ENCODE measurements at regions not wholly inside any gene's neighbourhood (a gene's known extent, or its start where the extent isn't known, plus 50 kb on each side); places are given as distances from the start of the nearest gene placed in this dataset.

DNA sequence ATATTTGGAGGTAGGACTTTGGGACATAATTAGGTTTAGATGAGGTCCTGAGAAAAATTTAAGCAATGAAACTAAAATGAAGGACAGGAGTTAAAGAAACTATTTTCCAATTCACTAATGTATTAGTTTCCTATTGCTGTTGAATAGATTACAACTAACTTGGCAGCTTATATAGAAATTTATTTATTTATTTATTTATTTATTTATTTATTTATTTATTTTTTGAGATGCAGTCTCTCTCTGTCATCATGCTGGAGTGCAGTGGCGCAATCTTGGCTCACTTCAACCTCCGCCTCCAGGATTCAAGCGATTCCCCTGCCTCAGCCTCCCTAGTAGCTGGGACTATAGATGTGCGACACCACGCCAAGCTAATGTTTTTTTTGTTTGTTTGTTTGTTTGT is 182.4 kb upstream of the ADCY2 start:
- Histone ChIP-seq H3K27me3 (no peaks in the 10 kb centered on the region), H3K4me3 (no peak overlapping the region), H3K27ac (no peak overlapping the region), H3K36me3 (ENCODE audit: low read depth, missing control alignments) (no peaks in the 10 kb centered on the region), H3K9me3 (no peaks in the 10 kb centered on the region), H3K4me1 (no peaks in the 10 kb centered on the region)
- WGBS, 2 donors, result 85 to 91% methylated on average over 5 of the region's 5 CpGs
- no peak for TF ChIP-seq POLR2A (IDR thresholded peaks at IDR 0.05)
- TF ChIP-seq, protein P1, sequence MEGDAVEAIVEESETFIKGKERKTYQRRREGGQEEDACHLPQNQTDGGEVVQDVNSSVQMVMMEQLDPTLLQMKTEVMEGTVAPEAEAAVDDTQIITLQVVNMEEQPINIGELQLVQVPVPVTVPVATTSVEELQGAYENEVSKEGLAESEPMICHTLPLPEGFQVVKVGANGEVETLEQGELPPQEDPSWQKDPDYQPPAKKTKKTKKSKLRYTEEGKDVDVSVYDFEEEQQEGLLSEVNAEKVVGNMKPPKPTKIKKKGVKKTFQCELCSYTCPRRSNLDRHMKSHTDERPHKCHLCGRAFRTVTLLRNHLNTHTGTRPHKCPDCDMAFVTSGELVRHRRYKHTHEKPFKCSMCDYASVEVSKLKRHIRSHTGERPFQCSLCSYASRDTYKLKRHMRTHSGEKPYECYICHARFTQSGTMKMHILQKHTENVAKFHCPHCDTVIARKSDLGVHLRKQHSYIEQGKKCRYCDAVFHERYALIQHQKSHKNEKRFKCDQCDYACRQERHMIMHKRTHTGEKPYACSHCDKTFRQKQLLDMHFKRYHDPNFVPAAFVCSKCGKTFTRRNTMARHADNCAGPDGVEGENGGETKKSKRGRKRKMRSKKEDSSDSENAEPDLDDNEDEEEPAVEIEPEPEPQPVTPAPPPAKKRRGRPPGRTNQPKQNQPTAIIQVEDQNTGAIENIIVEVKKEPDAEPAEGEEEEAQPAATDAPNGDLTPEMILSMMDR (IDR thresholded peaks at IDR 0.05), result no peak
- no peak for DNase-seq
- intact Hi-C loops (cut with DNase I; ENCODE audit: low total_unique reads), result no loop called here

DNA sequence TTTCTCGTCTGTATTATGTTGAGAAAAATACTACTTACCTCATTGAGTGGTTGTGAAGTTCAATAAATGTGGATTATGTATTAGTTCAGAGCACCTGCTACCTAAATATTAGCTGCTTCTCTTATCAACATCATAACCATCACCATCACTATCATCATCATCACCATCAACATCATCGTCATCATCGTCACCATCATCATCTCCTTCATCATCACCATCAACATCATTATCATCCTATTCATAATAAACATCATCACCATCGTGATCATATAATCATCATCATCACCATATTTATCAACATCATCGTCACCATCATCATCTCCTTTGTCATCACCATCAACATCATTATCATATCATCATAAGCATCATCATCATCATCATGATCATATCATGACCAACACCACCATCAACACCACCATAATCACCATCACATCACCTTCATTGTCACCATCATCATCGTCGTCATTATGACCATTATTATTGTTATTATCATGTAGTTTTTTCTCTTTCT is 181.0 kb upstream of the ADCY2 start:
- Histone ChIP-seq H3K4me3 (no peak overlapping the region), H3K4me1 (no peaks in the 10 kb centered on the region), H3K27me3 (no peaks in the 10 kb centered on the region), H3K36me3 (ENCODE audit: low read depth, missing control alignments) (no peaks in the 10 kb centered on the region), H3K9me3 (no peaks in the 10 kb centered on the region), H3K27ac (no peak overlapping the region)
- TF ChIP-seq, protein P1 (IDR thresholded peaks at IDR 0.05), result no peak
- no peak for TF ChIP-seq POLR2A (IDR thresholded peaks at IDR 0.05)
- DNase-seq, result no peak
- intact Hi-C loops (cut with DNase I; ENCODE audit: low total_unique reads), result no loop called here
- 79% methylated on average over 7 of the region's 7 CpGs for WGBS, 2 donors

DNA sequence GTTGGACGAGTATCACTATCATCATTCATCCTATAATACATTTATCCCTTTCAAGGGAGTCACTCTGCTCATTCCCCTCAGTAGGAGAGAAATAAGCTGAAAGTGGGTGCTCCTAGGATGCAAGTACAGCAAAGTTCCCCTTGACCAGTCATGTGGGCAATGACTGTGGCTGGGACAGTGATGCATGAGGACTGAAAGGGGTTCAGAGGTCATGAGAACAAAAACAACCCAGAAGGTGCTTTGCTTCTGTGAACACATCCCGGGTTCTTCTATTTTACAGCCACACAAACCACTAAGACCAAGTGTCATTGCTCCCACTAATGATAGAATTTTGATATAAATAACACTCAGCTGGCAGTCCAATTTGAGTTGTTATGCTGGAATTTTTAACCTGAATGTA is 177.8 kb upstream of the ADCY2 start:
- TF ChIP-seq POLR2A (IDR thresholded peaks at IDR 0.05), result no peak
- TF ChIP-seq, protein P1 (IDR thresholded peaks at IDR 0.05), result no peak
- Histone ChIP-seq H3K27me3 (no peaks in the 10 kb centered on the region), H3K36me3 (ENCODE audit: low read depth, missing control alignments) (no peaks in the 10 kb centered on the region), H3K9me3 (no peaks in the 10 kb centered on the region), H3K4me3 (no peak overlapping the region), H3K4me1 (no peaks in the 10 kb centered on the region), H3K27ac (no peak overlapping the region)
- no peak for DNase-seq
- WGBS, 2 donors, result 39 to 45% methylated on average over 2 of the region's 2 CpGs
- intact Hi-C loops (cut with DNase I; ENCODE audit: low total_unique reads), result no loop called here

DNA sequence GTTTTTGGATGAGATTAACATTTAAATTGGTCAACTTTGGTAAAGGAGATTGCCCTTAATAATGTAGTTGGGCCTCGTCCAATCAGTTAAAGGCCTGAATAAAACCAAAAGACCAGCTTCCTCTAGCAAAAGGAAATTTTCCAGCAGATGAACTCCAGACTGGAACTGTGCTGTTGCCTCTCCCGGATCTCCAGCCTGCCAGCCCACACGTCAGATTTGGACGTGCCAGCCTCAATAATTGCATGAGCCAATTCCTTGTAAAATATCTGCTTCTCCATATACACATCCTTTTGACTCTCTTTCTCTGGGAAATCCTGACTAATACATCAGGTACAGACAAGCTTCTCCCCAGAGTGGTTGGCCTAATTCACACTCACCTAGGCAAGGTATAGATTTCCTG is 175.8 kb upstream of the ADCY2 start:
- DNase-seq, result no peak
- Histone ChIP-seq H3K27me3 (no peaks in the 10 kb centered on the region), H3K4me3 (no peak overlapping the region), H3K4me1 (no peaks in the 10 kb centered on the region), H3K9me3 (no peaks in the 10 kb centered on the region), H3K27ac (no peak overlapping the region), H3K36me3 (ENCODE audit: low read depth, missing control alignments) (no peaks in the 10 kb centered on the region)
- intact Hi-C loops (cut with DNase I; ENCODE audit: low total_unique reads), result no loop called here
- no peak for TF ChIP-seq POLR2A (IDR thresholded peaks at IDR 0.05)
- TF ChIP-seq, protein P1 (IDR thresholded peaks at IDR 0.05), result no peak
- 67 to 76% methylated on average over 4 of the region's 4 CpGs for WGBS, 2 donors

DNA sequence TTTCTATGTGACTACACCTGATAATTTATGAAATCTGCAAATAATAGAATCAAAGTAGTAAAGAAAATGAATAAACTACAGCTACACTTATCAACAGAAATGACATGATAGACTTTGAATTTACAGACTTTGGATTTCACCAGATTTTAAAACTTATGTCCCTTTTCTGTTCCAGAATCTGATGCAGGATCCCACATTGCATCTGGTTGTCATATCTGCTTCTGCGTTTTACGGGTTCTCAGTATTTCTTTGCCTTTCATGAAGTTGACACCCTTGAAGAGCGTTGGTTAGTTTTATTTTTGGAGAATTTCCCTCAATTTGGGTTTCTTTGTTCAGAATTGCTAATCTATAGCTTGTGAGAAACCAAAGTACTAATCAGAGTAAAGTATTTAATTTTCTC is 174.9 kb upstream of the ADCY2 start:
- DNase-seq, result no peak
- 90 to 91% methylated on average over 3 of the region's 3 CpGs for WGBS, 2 donors
- H3K4me3 ChIP-seq, result no peak overlapping the region
- TF ChIP-seq, protein P1 (IDR thresholded peaks at IDR 0.05), result no peak
- no peak for TF ChIP-seq POLR2A (IDR thresholded peaks at IDR 0.05)
- H3K27me3 ChIP-seq, result no peaks in the 10 kb centered on the region
- intact Hi-C loops (cut with DNase I; ENCODE audit: low total_unique reads), result no loop called here
- H3K4me1 ChIP-seq, result no peaks in the 10 kb centered on the region
- H3K36me3 ChIP-seq (ENCODE audit: low read depth, missing control alignments), result no peaks in the 10 kb centered on the region
- no peak overlapping the region for H3K27ac ChIP-seq
- no peaks in the 10 kb centered on the region for H3K9me3 ChIP-seq
